SU-DHL-6 (cell line): ENCODE measurements at regions not wholly inside any gene's neighbourhood (a gene's known extent, or its start where the extent isn't known, plus 50 kb on each side); places are given as distances from the start of the nearest gene placed in this dataset.

ENCODE experiments used
- CTCF ChIP-seq: fragments of 200-600 bp; sonication (generic); IDR thresholded peaks from one replicate; pipeline ENCODE4 v1.5.1; 2017; ENCODE audit warnings: antibody characterized with exemption, mild to moderate bottlenecking, low read length, moderate library complexity; ENCODE audit not compliant: insufficient read depth, poor library complexity, severe bottlenecking
- EZH2phosphoT487 ChIP-seq: fragments of 200-600 bp; sonication (generic), shearing (Covaris generic); conservative IDR thresholded peaks from 2 replicates; pipeline ENCODE4 v1.6.1; 2018; ENCODE audit warnings: mild to moderate bottlenecking, antibody characterized with exemption, low read length, moderate library complexity, mixed read lengths

- TF ChIP-seq CTCF (no peak), EZH2phosphoT487 (no peak)
These were observed 145.6 kb upstream of the FSCB start for GRCh38 chr14:44652640-44653039.
